HG03097 (cell line): ENCODE measurements at regions not wholly inside any gene's neighbourhood (a gene's known extent, or its start where the extent isn't known, plus 50 kb on each side); places are given as distances from the start of the nearest gene placed in this dataset.

ENCODE experiments used
- ATAC-seq: cut with Tn5 transposase; IDR thresholded peaks from one replicate; pipeline ENCODE4 v1.9.1; 2021; ENCODE audit not compliant: unreplicated experiment, low FRiP score

DNA sequence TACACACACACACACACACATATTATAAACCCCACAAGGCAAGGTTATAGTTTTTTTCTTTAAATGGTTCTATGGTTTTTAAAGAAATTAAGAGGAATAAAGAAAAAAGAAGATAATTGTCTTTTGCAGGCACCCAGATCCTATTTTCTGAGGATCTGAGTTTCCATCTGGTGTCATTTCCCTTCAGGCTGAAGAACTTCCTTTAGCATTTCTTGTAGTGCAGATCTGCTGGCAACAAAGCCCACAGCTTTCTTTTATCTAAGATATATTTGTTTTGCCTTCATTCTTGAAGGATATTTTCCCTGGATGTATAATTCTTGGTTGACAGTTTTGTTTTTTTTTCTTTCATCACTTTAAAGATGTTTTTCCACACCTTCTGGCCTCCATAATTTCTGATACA lies 57.6 kb upstream of the PMEPA1 start:
- ATAC-seq: no peak

DNA sequence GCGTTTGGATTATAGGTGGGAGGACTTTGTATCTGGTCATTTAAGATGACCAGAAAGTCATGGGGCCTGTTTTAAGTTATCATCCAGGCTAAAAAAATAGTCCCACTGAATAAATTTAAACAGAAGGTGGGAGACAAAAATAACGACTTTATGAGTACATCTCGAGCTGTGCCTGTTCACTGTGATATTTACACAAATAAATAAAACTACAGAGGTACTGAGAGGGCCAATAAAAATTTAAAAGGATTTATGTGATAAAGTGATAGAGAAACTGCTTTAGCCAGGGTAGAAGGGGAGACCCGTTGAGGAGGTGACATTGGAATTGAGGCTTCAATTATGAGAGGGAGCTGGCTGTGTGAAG lies 53.4 kb upstream of the PMEPA1 start:
- no peak for ATAC-seq

DNA sequence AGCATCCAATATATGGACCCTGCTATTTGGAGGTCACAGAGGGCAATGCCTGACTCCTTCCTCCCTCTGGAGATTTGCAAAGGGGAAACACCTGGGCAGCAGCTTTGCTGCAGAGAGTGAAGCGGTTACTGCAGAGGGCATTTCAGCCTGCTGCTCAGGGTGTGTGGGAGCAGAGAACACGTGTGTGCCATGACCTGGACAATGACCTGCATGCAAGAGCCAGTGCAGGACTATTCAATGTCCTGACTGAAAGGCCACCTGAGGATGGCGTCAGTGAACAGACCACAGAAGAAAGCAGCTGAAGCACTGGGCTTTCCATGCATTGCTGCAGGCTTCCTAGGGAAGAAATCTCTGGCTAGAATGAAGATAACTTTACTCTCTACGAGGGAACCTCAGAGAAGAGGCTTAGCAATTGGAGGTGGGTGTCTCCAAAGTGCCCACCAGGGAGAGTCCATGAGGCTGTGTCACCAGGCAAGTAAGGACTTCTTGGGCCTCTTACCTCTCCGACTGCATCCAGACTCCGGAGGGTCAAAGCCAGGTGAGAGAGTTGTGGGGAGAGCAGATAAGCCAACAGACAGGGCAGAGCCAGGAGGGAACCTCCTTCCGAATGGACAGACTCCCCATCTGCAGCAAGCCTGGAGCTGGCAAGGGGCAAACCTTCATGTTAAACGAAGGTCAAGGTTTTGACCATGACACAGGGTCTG lies 52.9 kb upstream of the PMEPA1 start:
- no peak for ATAC-seq

DNA sequence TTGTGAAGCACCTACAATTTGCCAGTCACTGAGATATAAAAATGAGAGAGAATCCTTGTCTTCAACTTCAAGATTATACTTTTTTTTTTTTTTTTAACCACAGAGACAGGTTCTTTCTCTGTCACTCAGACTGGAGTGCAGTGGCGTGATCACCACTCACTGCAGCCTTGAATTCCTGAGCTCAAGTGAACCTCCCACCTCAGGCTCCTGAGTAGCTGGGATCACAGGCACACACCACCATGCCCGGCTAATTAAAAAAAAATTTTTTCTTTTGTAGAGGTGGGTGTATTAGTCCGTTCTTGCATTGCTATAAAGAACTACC lies 51.6 kb upstream of the PMEPA1 start:
- no peak for ATAC-seq

DNA sequence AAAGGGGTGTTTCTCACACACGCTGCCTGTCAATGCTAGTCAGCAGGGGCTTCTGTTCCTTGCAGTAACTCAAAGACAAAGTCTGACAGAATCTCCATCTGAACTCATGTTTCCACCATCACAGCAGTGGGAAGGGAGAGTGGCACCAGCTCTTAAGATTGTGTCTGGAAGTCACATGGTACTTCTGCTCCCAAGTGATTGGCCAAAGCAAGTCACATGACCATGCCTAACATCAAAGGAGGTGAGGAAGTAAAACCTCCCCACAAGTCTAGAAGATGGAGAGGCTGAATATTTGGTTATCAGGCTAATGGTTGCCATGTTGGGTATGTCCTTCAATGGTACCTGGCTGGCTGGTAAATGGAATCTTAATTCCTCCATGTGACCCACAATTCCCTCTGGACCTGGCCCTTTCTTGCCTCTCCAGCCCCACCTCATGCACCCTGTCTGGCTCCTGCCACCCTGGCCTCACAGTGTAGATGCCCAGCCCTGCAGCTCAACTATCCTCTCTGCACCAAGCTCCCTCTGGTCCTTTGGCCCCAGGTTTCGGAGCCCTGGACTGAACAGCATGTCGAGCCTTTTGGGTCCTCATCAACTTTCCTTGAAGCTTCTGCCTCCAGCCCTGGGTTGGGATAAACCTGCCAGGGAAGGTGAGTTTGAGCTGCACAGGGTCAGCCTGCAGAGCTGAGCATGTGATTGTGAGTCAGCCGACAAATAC lies 51.0 kb upstream of the PMEPA1 start:
- no peak for ATAC-seq

DNA sequence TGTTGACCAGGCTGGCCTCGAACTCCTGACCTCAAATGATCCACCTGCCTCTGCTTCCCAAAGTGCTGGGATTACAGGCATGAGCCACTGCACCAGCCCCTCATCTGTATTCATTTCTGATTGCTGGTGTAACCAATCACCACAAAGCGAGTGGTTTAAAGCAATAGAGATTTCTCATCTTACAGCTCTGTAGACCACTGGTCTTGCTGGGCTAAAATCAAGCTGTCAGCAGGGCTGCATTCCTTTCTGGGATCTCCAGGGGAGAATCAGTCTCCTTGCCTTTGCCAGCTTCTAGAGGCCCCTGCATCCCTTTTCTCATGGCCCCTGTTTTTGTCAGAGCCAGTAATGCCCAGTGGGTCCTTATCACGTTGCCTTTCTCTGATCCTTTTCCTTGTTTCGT lies 49.9 kb upstream of the PMEPA1 start:
- no peak for ATAC-seq
